ENCODE measurements at regions not wholly inside any gene's neighbourhood (a gene's known extent, or its start where the extent isn't known, plus 50 kb on each side); places are given as distances from the start of the nearest gene placed in this dataset.

- no peaks in the 10 kb centered on the region for H3K4me1 ChIP-seq (ENCODE audit: control insufficient read depth in 4 of 4, insufficient read depth in 4 of 4, low read length in 3 of 4)
- 52% methylated on average over 2 of the region's 2 CpGs for WGBS
- TF ChIP-seq ZBTB33 (IDR thresholded peaks at IDR 0.05) = no peak
These were observed 271.9 kb downstream of the KIF20B start for GRCh38 chr10:89973326-89973725.

GRCh38 chr10:89975071-89975470 is 273.7 kb downstream of the KIF20B start:
- H3K9ac ChIP-seq (ENCODE audit: low read depth in 1 of 2, low read length in 2 of 2) = no peak overlapping the region
- TF ChIP-seq MAX (IDR thresholded peaks at IDR 0.05) = no peak
- no peak for TF ChIP-seq SP1 (IDR thresholded peaks at IDR 0.05)
- no peak for TF ChIP-seq JUND (IDR thresholded peaks at IDR 0.05)
- TF ChIP-seq FOXA1 (IDR thresholded peaks at IDR 0.05) = no peak
- no peak for TF ChIP-seq REST (IDR thresholded peaks at IDR 0.05)
- no peak for TF ChIP-seq CTCF (IDR thresholded peaks at IDR 0.05; ENCODE audit: low read depth, low read length, missing input control)
- TF ChIP-seq RXRA (IDR thresholded peaks at IDR 0.05) = no peak
- TF ChIP-seq YY1 (IDR thresholded peaks at IDR 0.05) = no peak
- TF ChIP-seq GABPA (IDR thresholded peaks at IDR 0.05 in 1 of 2, conservative IDR thresholded peaks at IDR 0.05 in 1 of 2) = no peak
- no peak for TF ChIP-seq ZBTB33 (IDR thresholded peaks at IDR 0.05)
- no peak for TF ChIP-seq HNF4G (IDR thresholded peaks at IDR 0.05)
- no peak for TF ChIP-seq EGR1 (IDR thresholded peaks at IDR 0.05; ENCODE audit: low read depth in 2 of 2)
- no peaks in the 10 kb centered on the region for H3K36me3 ChIP-seq (ENCODE audit: control insufficient read depth in 4 of 4, insufficient read depth in 3 of 4, low read depth in 1 of 4, low read length in 3 of 4)
- no peaks in the 10 kb centered on the region for H3K9me3 ChIP-seq (ENCODE audit: control insufficient read depth in 4 of 4, low read length in 3 of 4)
- DNase-seq (ENCODE audit: low spot score) = no peak
- no peak overlapping the region for H3K27ac ChIP-seq (ENCODE audit: low read depth in 1 of 2, low read length in 2 of 2)
- 54% methylated on average over 2 of the region's 2 CpGs for WGBS
- H3K27me3 ChIP-seq (ENCODE audit: control insufficient read depth in 4 of 4, insufficient read depth in 4 of 4, low read length in 3 of 4) = peaks cover 0 to 4% (median 0%) of the 10 kb centered on the region in 4 donors
- no peaks in the 10 kb centered on the region for H3K4me1 ChIP-seq (ENCODE audit: control insufficient read depth in 4 of 4, insufficient read depth in 4 of 4, low read length in 3 of 4)
- no peak overlapping the region for H3K4me3 ChIP-seq (ENCODE audit: low read depth in 1 of 3, low read length in 3 of 3)

More at GRCh38 chr10:89973326-89973725, 271.9 kb downstream of the KIF20B start:
- Histone ChIP-seq H3K4me3 (ENCODE audit: low read depth in 1 of 3, low read length in 3 of 3) (no peak overlapping the region), H3K36me3 (ENCODE audit: control insufficient read depth in 4 of 4, insufficient read depth in 3 of 4, low read depth in 1 of 4, low read length in 3 of 4) (no peaks in the 10 kb centered on the region), H3K9ac (ENCODE audit: low read depth in 1 of 2, low read length in 2 of 2) (no peak overlapping the region), H3K9me3 (ENCODE audit: control insufficient read depth in 4 of 4, low read length in 3 of 4) (no peaks in the 10 kb centered on the region), H3K27me3 (ENCODE audit: control insufficient read depth in 4 of 4, insufficient read depth in 4 of 4, low read length in 3 of 4) (peaks cover 0 to 4% (median 0%) of the 10 kb centered on the region in 4 donors), H3K27ac (ENCODE audit: low read depth in 1 of 2, low read length in 2 of 2) (no peak overlapping the region)
- no peak for DNase-seq (ENCODE audit: low spot score)
